GM10248 (cell line): ENCODE measurements at regions not wholly inside any gene's neighbourhood (a gene's known extent, or its start where the extent isn't known, plus 50 kb on each side); places are given as distances from the start of the nearest gene placed in this dataset.
A peak's percentile ranks its signal among the peaks of the same experiment; 100 is the strongest.

Source experiments
- CTCF ChIA-PET: fragments of 300-600 bp; sonication (Branson Sonifier 250); formaldehyde crosslinking; extraction: SDS; loops from one replicate; lab custom pipeline; 2021; ENCODE audit warnings: antibody characterized with exemption; lab: Yijun Ruan, JAX
- POLR2A ChIA-PET: fragments of 350-650 bp; sonication (Branson Sonifier 250); formaldehyde crosslinking; extraction: SDS; loops from one replicate; lab custom pipeline; 2020; ENCODE audit warnings: antibody characterized with exemption; lab: Yijun Ruan, JAX
- DNase-seq: peaks from one replicate; pipeline ENCODE4 v3.0.0; 2012; ENCODE audit errors: extremely low spot score
- CTCF ChIP-seq: IDR thresholded peaks from 2 replicates; pipeline ENCODE4 v1.5.1; 2012; ENCODE audit warnings: mild to moderate bottlenecking, low read depth; ENCODE audit errors: extremely low read depth, missing control alignments, control extremely low read depth

- peak; percentile 29 for DNase-seq
- ChIA-PET POLR2A (no interaction called here), CTCF (no interaction called here)
- TF ChIP-seq CTCF, result peak; percentile 38
Observed at GRCh38 chr18:41745166-41746049, 209.6 kb upstream of the PIK3C3 start.

GRCh38 chr18:41744421-41745030 lies 210.5 kb upstream of the PIK3C3 start:
- TF ChIP-seq CTCF, result no peak
- CTCF ChIA-PET, result no interaction called here
- DNase-seq, result no peak
- POLR2A ChIA-PET, result no interaction called here

- DNase-seq, result no peak
- ChIA-PET CTCF (interaction anchor here (1.2 kb wide), 1 partner anchor 22 kb away, joined by 3 read pairs; no protein-coding TSS in a partner anchor), POLR2A (no interaction called here)
- TF ChIP-seq CTCF, result no peak
Observed at GRCh38 chr18:41737218-41737617, 217.8 kb upstream of the PIK3C3 start.

- POLR2A ChIA-PET, result no interaction called here
- CTCF ChIA-PET, result no interaction called here
- no peak for DNase-seq
- TF ChIP-seq CTCF, result no peak
Observed at GRCh38 chr18:41734917-41735316, 220.1 kb upstream of the PIK3C3 start.

GRCh38 chr18:41732356-41732755 lies 222.7 kb upstream of the PIK3C3 start:
- TF ChIP-seq CTCF, result no peak
- DNase-seq, result no peak
- POLR2A ChIA-PET, result no interaction called here
- CTCF ChIA-PET, result no interaction called here

- TF ChIP-seq CTCF, result no peak
- ChIA-PET POLR2A (no interaction called here), CTCF (no interaction called here)
- DNase-seq, result no peak
Observed at GRCh38 chr18:41731884-41732283, 223.2 kb upstream of the PIK3C3 start.
